GM23248 (cell line): ENCODE measurements at regions not wholly inside any gene's neighbourhood (a gene's known extent, or its start where the extent isn't known, plus 50 kb on each side); places are given as distances from the start of the nearest gene placed in this dataset.

Source experiments
- DNase-seq: peaks from one replicate; pipeline ENCODE4 v3.0.0-alpha.2; 2015
- H2AFZ ChIP-seq: fragments of 200-600 bp; sonication (generic); 2 replicates; pipeline ENCODE4 v1.6.1; 2016; ENCODE audit warnings: antibody characterized with exemption
- H3F3A ChIP-seq: fragments of 200-600 bp; sonication (generic); 2 replicates; pipeline ENCODE4 v1.6.1; 2016; ENCODE audit warnings: mild to moderate bottlenecking, antibody characterized with exemption, mixed run types; ENCODE audit not compliant: insufficient read depth
- H3K27ac ChIP-seq: fragments of 200-600 bp; sonication (generic); 2 replicates; pipeline ENCODE4 v1.5.1; 2016; ENCODE audit warnings: mild to moderate bottlenecking
- H3K27me3 ChIP-seq: fragments of 200-600 bp; sonication (generic); replicated peaks from 2 replicates; pipeline ENCODE4 v1.6.1; 2016; ENCODE audit warnings: mild to moderate bottlenecking; ENCODE audit not compliant: insufficient read depth
- H3K36me3 ChIP-seq: fragments of 200-600 bp; sonication (generic); 2 replicates; pipeline ENCODE4 v1.6.1; 2016; ENCODE audit warnings: low read depth, mild to moderate bottlenecking
- H3K4me1 ChIP-seq: fragments of 200-600 bp; sonication (generic); 2 replicates; pipeline ENCODE4 v1.6.1; 2016; ENCODE audit warnings: mild to moderate bottlenecking; ENCODE audit not compliant: insufficient read depth
- H3K4me2 ChIP-seq: fragments of 200-600 bp; sonication (generic); one replicate; pipeline ENCODE4 v1.6.1; 2016; ENCODE audit warnings: mild to moderate bottlenecking; ENCODE audit not compliant: unreplicated experiment
- H3K4me3 ChIP-seq: fragments of 200-600 bp; sonication (generic); 2 replicates; pipeline ENCODE4 v1.5.1; 2016; ENCODE audit warnings: mild to moderate bottlenecking
- H3K79me2 ChIP-seq: fragments of 200-600 bp; sonication (generic); 2 replicates; pipeline ENCODE4 v1.6.1; 2016; ENCODE audit warnings: mild to moderate bottlenecking; ENCODE audit not compliant: insufficient read depth
- H3K9ac ChIP-seq: fragments of 200-600 bp; sonication (generic); 2 replicates; pipeline ENCODE4 v1.6.1; 2016; ENCODE audit warnings: mild to moderate bottlenecking
- H3K9me2 ChIP-seq: fragments of 200-600 bp; sonication (generic); 2 replicates; pipeline ENCODE4 v1.6.1; 2016; ENCODE audit warnings: mixed run types, mild to moderate bottlenecking, moderate library complexity; ENCODE audit not compliant: insufficient read depth
- H3K9me3 ChIP-seq: fragments of 200-600 bp; sonication (generic); one replicate; pipeline ENCODE4 v1.6.1; 2017; ENCODE audit warnings: low read depth
- H4K20me1 ChIP-seq: fragments of 200-600 bp; sonication (generic); 2 replicates; pipeline ENCODE4 v1.6.0; 2016; ENCODE audit not compliant: insufficient read depth
- EZH2 ChIP-seq: fragments of 200-600 bp; sonication (generic); IDR thresholded peaks from 2 replicates; pipeline ENCODE4 v1.6.1; 2018; ENCODE audit warnings: antibody characterized with exemption, mild to moderate bottlenecking; ENCODE audit not compliant: insufficient read depth, poor library complexity, severe bottlenecking
- EZH2phosphoT487 ChIP-seq: fragments of 200-600 bp; sonication (generic); IDR thresholded peaks from 2 replicates; pipeline ENCODE4 v1.6.1; 2018; ENCODE audit warnings: antibody characterized with exemption, moderate library complexity, mild to moderate bottlenecking, low read depth; ENCODE audit not compliant: insufficient read depth
- WGBS, 2 experiments: methylation state at CpG; one replicate each; pipeline ENCODE4 v1.1.6; 2015 to 2017; ENCODE audit warnings: low lambda C conversion rate in 2 of 2, low coverage in 1 of 2; ENCODE audit errors: missing lambda C conversion rate in 2 of 2; 5-methylcytosine and 5-hydroxymethylcytosine counted together
- in situ Hi-C: fragments of 300-500 bp; cut with MboI; formaldehyde crosslinking; loops from 2 replicates; pipeline ENCODE4 v1.15.0; 2020

GRCh38 chr5:13249854-13250253 is 694.6 kb downstream of the DNAH5 start:
- Histone ChIP-seq H3K4me1 (no peaks in the 10 kb centered on the region), H4K20me1 (no peaks in the 10 kb centered on the region), H3K4me2 (no peak overlapping the region), H2AFZ (no peak overlapping the region), H3K4me3 (no peak overlapping the region), H3K9ac (no peak overlapping the region), H3K9me3 (no peaks in the 10 kb centered on the region), H3K27ac (no peak overlapping the region), H3K27me3 (no peaks in the 10 kb centered on the region), H3F3A (no peaks in the 10 kb centered on the region), H3K9me2 (no peaks in the 10 kb centered on the region), H3K36me3 (no peaks in the 10 kb centered on the region), H3K79me2 (no peaks in the 10 kb centered on the region)
- in situ Hi-C loops, result no loop called here
- DNase-seq, result peak; percentile 2
- 38 to 41% methylated on average over 1 of the region's 1 CpG for WGBS, 2 experiments
- TF ChIP-seq EZH2phosphoT487, result no peak
- TF ChIP-seq EZH2, result no peak

- no peaks in the 10 kb centered on the region for H4K20me1 ChIP-seq
- no peak overlapping the region for H3K27ac ChIP-seq
- H2AFZ ChIP-seq, result no peak overlapping the region
- no peaks in the 10 kb centered on the region for H3F3A ChIP-seq
- no peak for TF ChIP-seq EZH2
- no peak for TF ChIP-seq EZH2phosphoT487
- no peak overlapping the region for H3K4me2 ChIP-seq
- 22% methylated on average over 3 of the region's 3 CpGs for WGBS, 2 experiments
- no peak overlapping the region for H3K4me3 ChIP-seq
- no peaks in the 10 kb centered on the region for H3K4me1 ChIP-seq
- in situ Hi-C loops, result no loop called here
- DNase-seq, result peak; percentile 2
- no peaks in the 10 kb centered on the region for H3K36me3 ChIP-seq
- H3K9ac ChIP-seq, result no peak overlapping the region
- no peaks in the 10 kb centered on the region for H3K9me3 ChIP-seq
- no peaks in the 10 kb centered on the region for H3K9me2 ChIP-seq
- H3K79me2 ChIP-seq, result no peaks in the 10 kb centered on the region
- no peaks in the 10 kb centered on the region for H3K27me3 ChIP-seq
Observed at GRCh38 chr5:13248253-13248652, 696.2 kb downstream of the DNAH5 start.

- Histone ChIP-seq H3F3A (no peaks in the 10 kb centered on the region), H3K4me3 (no peak overlapping the region), H3K9ac (no peak overlapping the region), H3K79me2 (no peaks in the 10 kb centered on the region), H2AFZ (no peak overlapping the region), H4K20me1 (no peaks in the 10 kb centered on the region), H3K27ac (no peak overlapping the region), H3K4me1 (no peaks in the 10 kb centered on the region), H3K9me3 (no peaks in the 10 kb centered on the region), H3K9me2 (no peaks in the 10 kb centered on the region), H3K36me3 (no peaks in the 10 kb centered on the region), H3K4me2 (no peak overlapping the region), H3K27me3 (no peaks in the 10 kb centered on the region)
- in situ Hi-C loops, result no loop called here
- TF ChIP-seq EZH2phosphoT487 (no peak), EZH2 (no peak)
- 47 to 57% methylated on average over 5 of the region's 5 CpGs for WGBS, 2 experiments
- DNase-seq, result no peak
Observed at GRCh38 chr5:13246053-13246452, 698.4 kb downstream of the DNAH5 start.

DNA sequence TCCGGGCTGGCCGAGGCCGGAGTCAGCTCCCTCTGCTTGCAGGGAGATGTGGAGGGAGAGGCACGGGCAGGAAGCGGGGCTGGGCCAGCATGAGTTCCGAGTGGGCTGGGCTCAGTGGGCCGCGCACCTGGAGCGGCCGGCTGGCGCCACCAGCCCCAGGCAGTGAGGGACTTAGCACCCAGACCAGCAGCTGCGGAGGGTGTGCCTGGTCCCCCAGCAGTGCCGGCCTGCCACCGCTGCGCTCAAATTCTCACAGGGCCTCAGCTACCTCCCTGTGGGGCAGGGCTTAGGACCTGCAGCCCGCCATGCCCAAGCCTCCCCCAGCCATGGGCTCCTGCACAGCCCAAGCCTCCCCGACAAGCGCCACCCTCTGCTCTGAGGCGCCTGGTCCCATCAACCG is 700.3 kb downstream of the DNAH5 start:
- Histone ChIP-seq H3K9ac (no peak overlapping the region), H3K9me3 (no peaks in the 10 kb centered on the region), H3K9me2 (no peaks in the 10 kb centered on the region), H3K36me3 (no peaks in the 10 kb centered on the region), H3K4me1 (no peaks in the 10 kb centered on the region), H3K4me2 (no peak overlapping the region), H4K20me1 (no peaks in the 10 kb centered on the region), H3K79me2 (no peaks in the 10 kb centered on the region), H3K27me3 (no peaks in the 10 kb centered on the region), H3F3A (no peaks in the 10 kb centered on the region), H2AFZ (no peak overlapping the region), H3K27ac (no peak overlapping the region), H3K4me3 (no peak overlapping the region)
- no peak for DNase-seq
- WGBS, 2 experiments, result 68 to 70% methylated on average over 17 to 20 of the region's 20 CpGs
- TF ChIP-seq EZH2 (no peak), EZH2phosphoT487 (no peak)
- in situ Hi-C loops, result no loop called here

GRCh38 chr5:13227513-13227912 is 717.0 kb downstream of the DNAH5 start:
- no peak overlapping the region for H3K27ac ChIP-seq
- no peaks in the 10 kb centered on the region for H3K9me3 ChIP-seq
- H3K27me3 ChIP-seq, result no peaks in the 10 kb centered on the region
- WGBS, 2 experiments, result 0% methylated on average over 1 of the region's 1 CpG
- H3K9me2 ChIP-seq, result no peaks in the 10 kb centered on the region
- TF ChIP-seq EZH2 (no peak), EZH2phosphoT487 (no peak)
- H3K4me2 ChIP-seq, result no peak overlapping the region
- in situ Hi-C loops, result no loop called here
- H3K4me1 ChIP-seq, result no peaks in the 10 kb centered on the region
- H4K20me1 ChIP-seq, result no peaks in the 10 kb centered on the region
- H3K9ac ChIP-seq, result no peak overlapping the region
- H3K36me3 ChIP-seq, result no peaks in the 10 kb centered on the region
- H3K79me2 ChIP-seq, result no peaks in the 10 kb centered on the region
- DNase-seq, result no peak
- no peak overlapping the region for H3K4me3 ChIP-seq
- H2AFZ ChIP-seq, result no peak overlapping the region
- no peaks in the 10 kb centered on the region for H3F3A ChIP-seq
